Chondrocyte (in vitro differentiated cells): ENCODE measurements at regions not wholly inside any gene's neighbourhood (a gene's known extent, or its start where the extent isn't known, plus 50 kb on each side); places are given as distances from the start of the nearest gene placed in this dataset.
A peak's percentile ranks its signal among the peaks of the same experiment; 100 is the strongest.

ENCODE experiments used
- DNase-seq: peaks from one replicate; pipeline ENCODE4 v3.0.0; 2021; ENCODE audit warnings: mixed read lengths, low spot score
- H3K27ac Mint-ChIP-seq: one replicate; pipeline ENCODE4 v1.8.0; 2021; ENCODE audit warnings: mild to moderate bottlenecking, moderate library complexity, mixed read lengths; ENCODE audit not compliant: unreplicated experiment
- H3K27me3 Mint-ChIP-seq: 2 replicates; pipeline ENCODE4 v1.8.0; 2021; ENCODE audit warnings: low read depth, mixed read lengths
- H3K36me3 Mint-ChIP-seq: 2 replicates; pipeline ENCODE4 v1.8.0; 2021; ENCODE audit warnings: low read depth, mixed read lengths
- H3K4me1 Mint-ChIP-seq: 2 replicates; pipeline ENCODE4 v1.8.0; 2021; ENCODE audit warnings: low read depth, mild to moderate bottlenecking, mixed read lengths
- H3K4me3 Mint-ChIP-seq: one replicate; pipeline ENCODE4 v1.8.0; 2021; ENCODE audit warnings: mild to moderate bottlenecking, moderate library complexity, mixed read lengths; ENCODE audit not compliant: unreplicated experiment
- H3K9me3 Mint-ChIP-seq: 2 replicates; pipeline ENCODE4 v1.8.0; 2021; ENCODE audit warnings: low read depth, mixed read lengths
- CTCF ChIP-seq: fragments of 200-600 bp; sonication (generic); IDR thresholded peaks from 2 replicates; pipeline ENCODE4 v1.5.0; 2021; ENCODE audit warnings: antibody characterized with exemption, mild to moderate bottlenecking, moderate library complexity

GRCh38 chr13:31922724-31923123, 108.8 kb upstream of the FRY start:
- H3K27ac Mint-ChIP-seq, result peak overlapping the region; percentile 67
- no peaks in the 10 kb centered on the region for H3K9me3 Mint-ChIP-seq
- H3K4me1 Mint-ChIP-seq, result peaks cover 38% of the 10 kb centered on the region

GRCh38 chr13:31923134-31923763, 108.3 kb upstream of the FRY start:
- no peaks in the 10 kb centered on the region for H3K9me3 Mint-ChIP-seq
- TF ChIP-seq CTCF, result no peak
- H3K27ac Mint-ChIP-seq, result no peak overlapping the region
- H3K36me3 Mint-ChIP-seq, result peaks cover 2% of the 10 kb centered on the region
- no peaks in the 10 kb centered on the region for H3K27me3 Mint-ChIP-seq
- no peak for DNase-seq
- H3K4me1 Mint-ChIP-seq, result peaks cover 40% of the 10 kb centered on the region
- no peak overlapping the region for H3K4me3 Mint-ChIP-seq

More at GRCh38 chr13:31922724-31923123, 108.8 kb upstream of the FRY start:
- H3K27me3 Mint-ChIP-seq, result no peaks in the 10 kb centered on the region
- no peak for TF ChIP-seq CTCF
- DNase-seq, result no peak
- H3K36me3 Mint-ChIP-seq, result peaks cover 2% of the 10 kb centered on the region
- no peak overlapping the region for H3K4me3 Mint-ChIP-seq

- Mint-ChIP-seq H3K27ac (no peak overlapping the region), H3K9me3 (no peaks in the 10 kb centered on the region), H3K4me3 (no peak overlapping the region), H3K36me3 (peaks cover 2% of the 10 kb centered on the region), H3K27me3 (no peaks in the 10 kb centered on the region), H3K4me1 (peaks cover 28% of the 10 kb centered on the region)
- DNase-seq, result no peak
- TF ChIP-seq CTCF, result no peak
Measured at GRCh38 chr13:31925079-31925478, 106.5 kb upstream of the FRY start.

GRCh38 chr13:31927219-31927653, 104.3 kb upstream of the FRY start:
- Mint-ChIP-seq H3K4me1 (peaks cover 10% of the 10 kb centered on the region), H3K4me3 (no peak overlapping the region), H3K9me3 (no peaks in the 10 kb centered on the region), H3K27ac (no peak overlapping the region), H3K36me3 (peaks cover 2% of the 10 kb centered on the region), H3K27me3 (no peaks in the 10 kb centered on the region)
- no peak for DNase-seq
- TF ChIP-seq CTCF, result no peak

- H3K27me3 Mint-ChIP-seq, result no peaks in the 10 kb centered on the region
- no peaks in the 10 kb centered on the region for H3K9me3 Mint-ChIP-seq
- H3K4me3 Mint-ChIP-seq, result no peak overlapping the region
- no peak overlapping the region for H3K27ac Mint-ChIP-seq
- no peak for DNase-seq
- H3K36me3 Mint-ChIP-seq, result no peaks in the 10 kb centered on the region
- no peak for TF ChIP-seq CTCF
- peaks cover 4% of the 10 kb centered on the region for H3K4me1 Mint-ChIP-seq
Measured at GRCh38 chr13:31929031-31929770, 102.4 kb upstream of the FRY start.
